Common myeloid progenitor, CD34-positive (primary cell): ENCODE measurements at regions not wholly inside any gene's neighbourhood (a gene's known extent, or its start where the extent isn't known, plus 50 kb on each side); places are given as distances from the start of the nearest gene placed in this dataset.
A peak's percentile ranks its signal among the peaks of the same experiment; 100 is the strongest.

Experiments
- CTCF ChIA-PET: fragments of 350-600 bp; sonication (Branson Sonifier 250); formaldehyde crosslinking; loops from one replicate; lab custom pipeline; 2021; ENCODE audit warnings: antibody characterized with exemption; lab: Charles Lee
- POLR2A ChIA-PET: fragments of 350-600 bp; sonication (Branson Sonifier 250); formaldehyde crosslinking; loops from one replicate; lab custom pipeline; 2021; ENCODE audit warnings: antibody characterized with exemption; lab: Charles Lee
- DNase-seq, 3 donors: peaks; one replicate each; pipeline versions ENCODE4 v3.0.0 to v3.0.0-alpha.2; 2013
- H3K27ac ChIP-seq, 2 experiments: 1 replicate in 1 of 2; 2 replicates in 1 of 2; pipeline ENCODE4 v1.7.0; 2013; ENCODE audit warnings: inconsistent platforms in 2 of 2, low read length in 2 of 2, mild to moderate bottlenecking in 2 of 2, low read depth in 1 of 2, moderate library complexity in 1 of 2; ENCODE audit not compliant: severe bottlenecking in 2 of 2, insufficient read depth in 1 of 2, poor library complexity in 1 of 2
- H3K27me3 ChIP-seq, 5 experiments: replicated peaks in 2 of 5; 1 replicate in 3 of 5; 2 replicates in 2 of 5; pipeline versions ENCODE4 v1.6.1 to v1.7.0; 2013; ENCODE audit warnings: low read length in 4 of 5, mild to moderate bottlenecking in 2 of 5, moderate library complexity in 2 of 5, inconsistent platforms in 1 of 5; ENCODE audit not compliant: insufficient read depth in 5 of 5, control insufficient read depth in 4 of 5
- H3K36me3 ChIP-seq, 4 experiments: 1 replicate in 2 of 4; 2 replicates in 2 of 4; pipeline versions ENCODE4 v1.6.1 to v1.7.0; 2013; ENCODE audit warnings: low read length in 3 of 4, control low read depth in 1 of 4, mild to moderate bottlenecking in 1 of 4; ENCODE audit not compliant: control insufficient read depth in 4 of 4, insufficient read depth in 4 of 4
- H3K4me1 ChIP-seq, 4 experiments: 1 replicate in 3 of 4; 2 replicates in 1 of 4; pipeline versions ENCODE4 v1.6.1 to v1.7.1; 2013; ENCODE audit warnings: low read length in 3 of 4, mild to moderate bottlenecking in 3 of 4, control low read depth in 1 of 4, inconsistent platforms in 1 of 4, moderate library complexity in 1 of 4; ENCODE audit not compliant: control insufficient read depth in 4 of 4, insufficient read depth in 4 of 4; ENCODE audit errors: control extremely low read depth in 1 of 4
- H3K4me3 ChIP-seq, 7 experiments: 1 replicate in 4 of 7; 2 replicates in 3 of 7; pipeline versions ENCODE4 v1.5.1 to v1.7.0; 2013; ENCODE audit warnings: mild to moderate bottlenecking in 7 of 7, low read length in 6 of 7, moderate library complexity in 6 of 7, inconsistent platforms in 2 of 7, low read depth in 2 of 7, control low read depth in 1 of 7; ENCODE audit not compliant: insufficient read depth in 4 of 7, control insufficient read depth in 1 of 7; ENCODE audit errors: extremely low read depth in 1 of 7
- H3K9me3 ChIP-seq, 5 experiments: 1 replicate in 4 of 5; 2 replicates in 1 of 5; pipeline versions ENCODE4 v1.6.1 to v1.7.1; 2013; ENCODE audit warnings: low read length in 4 of 5, mild to moderate bottlenecking in 2 of 5, inconsistent platforms in 1 of 5, low read depth in 1 of 5, moderate library complexity in 1 of 5; ENCODE audit not compliant: control insufficient read depth in 4 of 5, insufficient read depth in 2 of 5; ENCODE audit errors: control extremely low read depth in 1 of 5
- WGBS: methylation state at CpG from one replicate; pipeline ENCODE4 v1.1.5; 2013; ENCODE audit not compliant: insufficient coverage; 5-methylcytosine and 5-hydroxymethylcytosine counted together

- ChIA-PET CTCF (no interaction called here), POLR2A (no interaction called here)
- 83% methylated on average over 2 of the region's 3 CpGs for WGBS
- DNase-seq, result no peak
- no peak overlapping the region for H3K27ac ChIP-seq
- H3K4me3 ChIP-seq, result no peak overlapping the region
- peaks cover 0 to 1% (median 0%) of the 10 kb centered on the region in 5 experiments for H3K9me3 ChIP-seq
- no peaks in the 10 kb centered on the region for H3K36me3 ChIP-seq
- H3K27me3 ChIP-seq, result no peaks in the 10 kb centered on the region
- H3K4me1 ChIP-seq, result no peaks in the 10 kb centered on the region
Measured at GRCh38 chr1:187909382-187909781, 1080.6 kb downstream of the PLA2G4A start.

DNA sequence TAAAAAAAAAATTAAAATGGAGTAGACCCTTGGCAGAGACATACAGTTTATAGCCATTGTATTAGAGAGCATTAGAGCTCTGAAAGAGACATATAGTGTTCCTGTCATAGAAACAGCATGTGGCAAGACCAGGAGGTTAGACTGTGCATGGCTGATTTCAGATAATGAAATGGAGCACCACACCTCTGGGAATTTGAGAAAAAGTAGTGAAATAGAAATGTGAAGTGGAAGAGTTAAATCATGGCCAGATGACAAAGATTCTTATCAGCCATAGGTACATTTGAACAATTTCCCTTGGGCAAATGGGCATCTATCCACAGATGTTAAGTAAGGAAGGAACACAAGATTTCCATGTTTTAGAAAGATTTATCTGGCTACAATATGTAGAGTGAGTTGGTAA lies 1083.1 kb downstream of the PLA2G4A start:
- Histone ChIP-seq H3K27ac (no peak overlapping the region), H3K4me1 (no peaks in the 10 kb centered on the region), H3K9me3 (peaks cover 0 to 1% (median 0%) of the 10 kb centered on the region in 5 experiments), H3K27me3 (no peaks in the 10 kb centered on the region), H3K4me3 (no peak overlapping the region), H3K36me3 (no peaks in the 10 kb centered on the region)
- no peak for DNase-seq
- POLR2A ChIA-PET, result no interaction called here
- CTCF ChIA-PET, result no interaction called here

DNA sequence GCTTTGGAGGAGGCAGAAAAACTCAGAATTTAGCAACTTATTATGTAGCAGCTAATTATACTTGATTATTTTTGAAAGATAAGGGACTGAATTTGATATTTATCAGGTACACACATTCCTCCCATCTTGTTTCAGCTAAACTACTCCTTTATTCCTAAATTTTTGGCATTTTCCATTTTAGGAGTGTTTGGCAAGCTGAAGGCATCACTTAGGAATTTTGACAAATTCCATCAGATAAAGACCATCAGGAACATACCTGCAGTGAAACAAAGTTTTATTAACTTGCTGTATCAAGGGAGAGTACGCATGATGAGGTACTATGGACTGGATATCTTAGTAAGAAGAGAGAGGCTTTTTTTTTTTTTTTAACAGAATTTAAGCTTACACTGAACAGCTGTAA lies 1092.2 kb downstream of the PLA2G4A start:
- Histone ChIP-seq H3K36me3 (no peaks in the 10 kb centered on the region), H3K9me3 (no peaks in the 10 kb centered on the region), H3K27me3 (no peaks in the 10 kb centered on the region), H3K27ac (no peak overlapping the region), H3K4me3 (no peak overlapping the region), H3K4me1 (no peaks in the 10 kb centered on the region)
- POLR2A ChIA-PET, result no interaction called here
- DNase-seq, result no peak
- WGBS, result no CpG with 5 or more reads among the region's 1 CpG
- CTCF ChIA-PET, result no interaction called here

GRCh38 chr1:187921426-187921825 lies 1092.7 kb downstream of the PLA2G4A start:
- Histone ChIP-seq H3K9me3 (no peaks in the 10 kb centered on the region), H3K36me3 (no peaks in the 10 kb centered on the region), H3K27me3 (no peaks in the 10 kb centered on the region), H3K4me1 (no peaks in the 10 kb centered on the region), H3K27ac (no peak overlapping the region), H3K4me3 (no peak overlapping the region)
- ChIA-PET POLR2A (no interaction called here), CTCF (no interaction called here)
- DNase-seq, result no peak
- no CpG with 5 or more reads among the region's 1 CpG for WGBS

DNA sequence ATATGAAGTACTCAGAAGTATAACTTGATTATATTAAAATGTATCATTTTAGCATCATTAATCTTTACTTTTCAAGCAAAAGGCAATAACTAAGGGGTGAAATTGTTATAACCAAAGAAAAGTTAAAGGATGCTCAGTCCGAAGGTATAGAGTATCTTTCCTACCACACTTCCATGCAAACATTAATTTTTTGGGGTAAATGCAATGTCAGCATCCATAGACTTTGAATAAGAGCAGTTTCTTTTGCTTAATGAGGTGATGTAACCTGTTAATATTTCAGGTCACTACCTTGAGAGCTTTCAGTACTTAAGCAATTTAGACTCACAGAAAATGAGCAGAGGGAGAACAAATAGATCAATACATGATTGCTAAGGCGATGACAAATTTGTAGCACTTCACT lies 1093.5 kb downstream of the PLA2G4A start:
- DNase-seq, result no peak
- Histone ChIP-seq H3K4me3 (no peak overlapping the region), H3K36me3 (no peaks in the 10 kb centered on the region), H3K27ac (no peak overlapping the region), H3K27me3 (no peaks in the 10 kb centered on the region), H3K9me3 (no peaks in the 10 kb centered on the region), H3K4me1 (no peaks in the 10 kb centered on the region)
- ChIA-PET CTCF (no interaction called here), POLR2A (no interaction called here)
- 100% methylated on average over 1 of the region's 2 CpGs for WGBS

GRCh38 chr1:187924252-187924651 lies 1095.5 kb downstream of the PLA2G4A start:
- Histone ChIP-seq H3K4me1 (no peaks in the 10 kb centered on the region), H3K4me3 (no peak overlapping the region), H3K27ac (no peak overlapping the region), H3K27me3 (no peaks in the 10 kb centered on the region), H3K36me3 (no peaks in the 10 kb centered on the region), H3K9me3 (no peaks in the 10 kb centered on the region)
- 100% methylated on average over 2 of the region's 3 CpGs for WGBS
- ChIA-PET CTCF (no interaction called here), POLR2A (no interaction called here)
- DNase-seq, result no peak

- ChIA-PET CTCF (interaction anchor here (0.8 to 2.4 kb wide), 6 partner anchors 9 to 1013 kb away, joined by 3 to 8 read pairs (median 4); no protein-coding TSS in a partner anchor), POLR2A (no interaction called here)
- no peaks in the 10 kb centered on the region for H3K27me3 ChIP-seq
- H3K36me3 ChIP-seq, result no peaks in the 10 kb centered on the region
- peak; percentile 28 to 46 (median 41) for DNase-seq
- no peak overlapping the region for H3K4me3 ChIP-seq
- WGBS, result 0% methylated on average over 2 of the region's 4 CpGs
- H3K27ac ChIP-seq, result no peak overlapping the region
- H3K9me3 ChIP-seq, result no peaks in the 10 kb centered on the region
- H3K4me1 ChIP-seq, result no peaks in the 10 kb centered on the region
Measured at GRCh38 chr1:187928288-187928687, 1099.5 kb downstream of the PLA2G4A start.
